GM21447 (cell line): ENCODE measurements at regions not wholly inside any gene's neighbourhood (a gene's known extent, or its start where the extent isn't known, plus 50 kb on each side); places are given as distances from the start of the nearest gene placed in this dataset.

Experiments used
- ATAC-seq: cut with Tn5 transposase; IDR thresholded peaks from one replicate; pipeline ENCODE4 v1.9.1; 2021; ENCODE audit not compliant: unreplicated experiment

DNA sequence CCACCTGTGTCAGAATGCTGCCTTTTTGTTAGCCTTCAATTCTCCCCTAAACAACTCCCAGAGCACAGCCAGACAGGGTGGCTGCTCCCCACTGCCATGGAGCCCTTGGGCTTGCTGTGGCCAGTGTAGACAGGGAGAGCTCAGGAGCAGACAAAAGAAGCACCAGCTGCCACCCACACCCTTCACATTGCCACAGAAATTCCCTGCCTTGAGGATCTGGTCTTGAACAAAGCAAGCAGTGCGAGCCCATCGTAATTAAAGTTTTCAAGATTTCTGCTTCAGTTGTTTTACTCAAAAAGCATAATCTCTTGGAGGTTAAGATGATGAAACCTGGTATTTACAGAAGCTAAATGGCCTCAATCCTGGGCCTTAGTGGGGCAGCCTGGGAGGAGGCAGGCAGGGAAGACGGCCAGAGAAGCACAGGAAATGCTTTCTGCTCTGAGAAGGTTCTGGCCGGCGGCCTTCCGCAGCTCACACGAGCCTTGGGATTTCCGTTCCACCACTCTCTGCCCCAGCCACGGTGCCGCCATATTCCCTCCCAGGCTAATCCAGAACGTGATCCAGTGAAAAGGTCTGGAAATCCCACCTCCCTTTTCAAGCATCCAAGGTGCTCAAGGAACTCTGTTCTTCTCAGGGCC is 535.2 kb downstream of the BCL11B start:
- ATAC-seq: no peak

DNA sequence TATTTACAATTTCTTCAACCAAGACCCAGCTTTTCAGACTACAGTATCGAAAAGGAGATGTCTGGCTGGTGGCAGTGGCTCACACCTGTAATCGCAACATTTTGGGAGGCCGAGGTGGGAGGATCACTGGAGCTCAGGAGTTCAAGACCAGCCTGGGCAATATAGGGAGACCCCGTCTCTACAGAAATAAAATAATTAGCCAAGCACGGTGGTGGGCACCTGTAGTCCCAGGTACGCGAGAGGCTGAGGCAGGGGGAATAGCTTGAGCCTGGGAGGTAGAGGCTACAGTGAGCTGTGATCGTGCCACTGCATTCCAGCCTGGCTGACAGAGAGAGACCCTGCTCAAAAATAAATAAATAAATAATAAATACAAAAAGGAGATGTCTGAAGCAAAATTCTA is 530.5 kb downstream of the BCL11B start:
- no peak for ATAC-seq

DNA sequence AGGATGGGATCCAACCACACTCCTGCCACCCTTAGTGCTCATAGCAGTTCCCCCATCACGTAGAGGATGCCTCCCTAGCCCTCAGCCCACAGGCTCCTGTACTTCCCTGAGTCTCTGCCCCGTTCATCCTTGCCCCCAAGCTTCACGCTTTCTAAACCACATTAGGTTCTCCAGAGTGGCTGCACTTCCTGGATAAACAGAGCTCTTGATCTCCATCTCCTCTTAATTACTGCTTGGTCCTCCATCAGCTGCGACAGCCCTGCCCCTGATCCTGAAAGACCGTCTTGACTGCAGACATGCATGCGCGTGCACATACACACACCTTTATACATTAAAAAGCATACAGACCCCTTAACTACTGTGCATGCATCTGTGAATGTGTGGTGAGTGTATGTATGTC is 530.0 kb downstream of the BCL11B start:
- no peak for ATAC-seq

DNA sequence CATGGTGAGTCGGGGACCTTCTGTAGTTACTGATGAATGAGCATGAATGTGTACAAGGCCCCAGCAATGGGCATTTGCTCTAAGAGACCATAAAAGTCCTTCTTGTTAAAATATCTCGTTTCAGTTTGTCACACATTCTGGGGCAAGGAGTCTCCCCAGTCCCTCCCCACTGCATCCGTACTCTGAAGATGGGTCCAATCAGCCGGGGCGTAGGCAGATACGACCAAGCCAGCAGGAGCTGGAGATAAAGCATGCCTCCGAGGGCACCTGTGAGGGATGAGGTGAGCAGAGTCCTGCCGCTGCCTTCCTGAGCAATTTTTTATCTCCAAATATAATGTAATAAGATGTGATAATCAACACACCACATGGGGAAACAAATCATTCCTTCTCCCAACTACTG is 528.5 kb downstream of the BCL11B start:
- no peak for ATAC-seq

DNA sequence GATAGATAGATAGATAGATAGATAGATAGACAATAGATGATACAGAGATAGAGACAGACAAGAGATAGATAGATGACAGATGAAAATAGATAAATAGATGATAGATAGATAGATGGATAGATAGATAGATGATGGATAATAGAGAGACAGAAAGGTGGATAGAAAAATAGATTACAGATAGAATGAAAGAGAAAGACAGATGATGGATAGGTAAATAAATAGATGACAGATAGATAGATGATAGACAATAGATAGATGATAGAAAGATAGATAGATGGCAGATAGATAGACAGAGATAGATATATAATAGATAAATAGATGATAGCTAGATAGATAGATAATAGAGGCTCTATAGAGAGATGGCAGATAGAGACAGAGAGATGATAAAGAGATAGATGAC is 523.0 kb downstream of the BCL11B start:
- no peak for ATAC-seq

DNA sequence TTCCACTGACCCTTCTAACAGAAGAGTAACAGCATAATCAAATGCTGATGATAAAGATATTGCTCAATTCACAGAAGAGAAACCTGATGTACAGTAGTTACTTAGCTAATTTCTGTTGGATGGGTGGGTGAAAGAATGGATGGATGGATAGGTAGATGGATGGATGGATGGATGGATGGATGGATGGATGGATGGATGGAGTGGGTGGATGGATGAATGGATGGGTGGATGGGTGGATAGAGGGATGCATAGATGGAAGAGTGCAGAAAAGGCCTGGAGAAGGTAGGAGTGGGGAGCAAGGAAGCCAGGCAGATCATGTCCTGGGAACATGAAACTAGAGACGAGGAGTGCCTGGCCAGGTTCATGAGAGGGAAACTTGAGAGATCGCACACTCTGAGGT is 520.9 kb downstream of the BCL11B start:
- no peak for ATAC-seq

DNA sequence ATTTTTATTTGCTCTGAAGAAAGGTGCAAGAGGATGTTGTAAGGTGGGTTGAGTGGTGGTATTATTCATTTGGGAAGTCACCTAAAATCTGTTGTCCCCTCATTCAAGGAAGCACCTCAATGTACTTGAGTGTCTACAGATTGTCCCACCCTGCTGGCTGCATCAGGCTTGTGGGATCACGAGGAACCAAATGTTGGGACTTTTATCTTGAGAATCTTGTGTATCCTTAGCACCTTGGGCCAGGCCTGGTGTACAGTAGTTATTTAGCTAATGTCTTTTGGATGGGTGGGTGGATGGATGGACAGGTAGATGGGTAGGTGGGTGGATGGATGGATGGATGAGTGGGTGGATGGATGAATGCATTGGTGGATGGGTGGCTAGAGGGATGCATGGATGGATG is 519.3 kb downstream of the BCL11B start:
- ATAC-seq: no peak

DNA sequence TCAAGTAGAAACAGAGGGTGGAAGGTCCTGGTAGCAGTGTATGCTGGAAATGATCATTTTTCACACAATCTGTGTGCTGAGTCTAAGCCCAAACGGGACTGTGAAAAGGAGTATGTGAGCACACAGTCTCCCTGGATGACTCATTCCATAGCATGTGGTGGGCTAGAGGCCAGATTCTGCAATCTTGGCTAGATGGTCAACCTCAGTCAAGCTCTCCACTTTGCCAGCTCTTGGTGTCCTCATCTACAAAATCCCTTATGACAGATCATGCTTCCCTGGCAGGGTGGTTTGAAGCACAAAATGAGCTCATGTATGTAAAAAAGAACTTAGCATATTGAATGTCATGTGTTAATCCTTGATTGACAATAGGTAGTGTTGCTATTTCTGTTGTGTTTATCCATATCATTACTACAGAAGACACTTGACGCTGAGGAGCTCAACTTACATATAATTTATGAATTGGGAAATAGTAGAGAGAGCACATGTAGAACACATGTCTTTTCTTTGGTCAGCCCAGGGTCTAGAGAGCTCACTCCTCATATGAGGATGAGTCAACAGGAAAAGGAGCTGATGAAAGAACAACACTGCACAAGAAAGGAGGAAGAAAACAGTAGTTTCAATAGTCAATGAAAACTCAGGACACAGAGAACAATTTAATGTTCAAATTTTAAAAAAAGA is 517.5 kb downstream of the BCL11B start:
- ATAC-seq: no peak

DNA sequence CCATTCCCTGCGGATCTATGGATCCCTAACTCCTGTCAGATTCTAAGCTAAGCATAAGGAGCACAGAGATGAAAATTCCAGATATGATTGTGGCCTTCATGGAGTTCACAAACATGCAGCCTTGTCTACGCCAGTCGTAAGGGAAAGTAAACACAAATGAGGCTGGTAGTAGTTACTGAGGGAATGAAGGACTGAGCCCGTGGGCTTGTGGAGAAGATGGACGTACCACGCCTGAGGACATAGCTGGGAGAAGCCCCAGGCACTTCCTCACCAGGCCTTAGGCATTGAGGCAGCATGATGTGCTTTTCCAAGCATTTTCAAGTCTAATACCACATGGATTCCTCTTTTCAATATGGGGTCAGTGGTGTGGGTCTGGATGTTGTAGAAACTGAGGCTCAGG is 515.2 kb downstream of the BCL11B start:
- ATAC-seq: no peak

DNA sequence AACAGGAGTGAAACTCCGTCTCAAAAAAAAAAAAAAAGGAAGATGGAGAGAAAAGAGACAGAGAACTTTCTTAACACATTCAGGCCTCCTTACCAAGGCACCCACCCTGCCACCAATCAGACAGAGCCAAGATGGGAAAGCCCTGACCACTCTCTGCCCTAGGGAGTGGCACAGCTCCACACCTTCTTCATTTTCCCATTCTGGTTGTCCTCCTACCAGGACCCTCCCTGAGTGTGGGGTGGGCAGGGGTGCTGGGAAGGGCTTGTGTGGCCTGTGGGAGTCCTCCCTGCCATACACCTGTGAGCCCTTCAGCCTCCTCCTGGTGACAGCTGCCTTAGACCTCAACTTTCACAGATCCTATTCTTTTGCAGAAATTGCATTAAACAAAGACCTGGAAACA is 513.6 kb downstream of the BCL11B start:
- no peak for ATAC-seq

DNA sequence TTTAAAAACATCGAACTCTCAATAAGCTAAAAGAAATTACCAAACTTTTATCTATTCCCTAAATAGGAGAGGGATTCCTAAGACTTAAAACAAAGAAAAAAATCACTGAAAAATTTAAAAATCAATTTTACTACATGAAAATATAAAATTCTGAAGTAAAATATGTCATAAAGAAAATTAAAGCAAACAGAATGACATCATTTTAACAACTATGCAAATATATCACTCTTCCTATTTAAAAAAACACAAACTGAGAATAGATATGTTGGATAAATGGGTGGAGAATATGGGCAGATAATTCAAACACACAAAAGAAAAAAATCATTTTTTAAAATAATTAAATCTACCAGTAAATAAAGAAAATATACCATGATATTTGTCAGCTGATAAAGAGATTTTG is 510.0 kb downstream of the BCL11B start:
- no peak for ATAC-seq

DNA sequence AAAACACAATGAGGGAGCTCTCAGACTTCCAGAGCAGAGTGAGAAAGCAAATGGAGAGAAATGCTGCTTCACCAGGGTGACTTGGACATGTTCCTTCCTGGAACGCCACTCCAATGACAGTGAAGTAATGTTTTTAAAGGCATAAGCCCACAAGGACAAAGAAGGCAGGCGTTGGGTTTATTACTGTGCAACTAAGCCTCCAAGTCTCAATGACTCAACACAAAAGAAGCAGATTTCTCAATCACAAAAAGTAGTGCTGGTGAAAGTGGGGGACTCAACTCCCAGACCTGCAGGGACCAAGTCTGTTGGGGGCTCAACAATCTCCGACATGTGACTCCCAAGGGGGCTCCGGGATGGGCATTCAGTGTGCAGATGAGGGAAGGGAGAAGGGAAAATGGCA is 505.2 kb downstream of the BCL11B start:
- no peak for ATAC-seq

DNA sequence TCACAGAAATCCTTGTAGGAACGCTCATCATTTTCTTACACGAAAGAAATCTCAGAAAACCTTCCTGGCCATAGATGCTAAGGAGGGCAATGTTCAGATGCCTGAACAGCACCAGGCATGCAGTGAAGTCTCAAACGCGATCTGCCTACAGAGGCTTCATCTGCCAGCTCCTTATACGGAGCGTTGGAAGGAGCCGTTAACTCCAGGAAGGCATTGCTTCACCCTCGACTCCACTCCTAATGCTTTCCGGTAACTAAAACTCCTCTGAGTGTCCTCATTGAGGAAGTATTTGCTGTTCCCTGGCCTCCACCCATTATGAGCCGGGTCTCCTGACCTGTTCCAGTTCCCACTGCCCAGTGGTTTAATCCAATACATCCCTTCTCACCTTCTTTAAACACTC is 502.7 kb downstream of the BCL11B start:
- ATAC-seq: no peak

DNA sequence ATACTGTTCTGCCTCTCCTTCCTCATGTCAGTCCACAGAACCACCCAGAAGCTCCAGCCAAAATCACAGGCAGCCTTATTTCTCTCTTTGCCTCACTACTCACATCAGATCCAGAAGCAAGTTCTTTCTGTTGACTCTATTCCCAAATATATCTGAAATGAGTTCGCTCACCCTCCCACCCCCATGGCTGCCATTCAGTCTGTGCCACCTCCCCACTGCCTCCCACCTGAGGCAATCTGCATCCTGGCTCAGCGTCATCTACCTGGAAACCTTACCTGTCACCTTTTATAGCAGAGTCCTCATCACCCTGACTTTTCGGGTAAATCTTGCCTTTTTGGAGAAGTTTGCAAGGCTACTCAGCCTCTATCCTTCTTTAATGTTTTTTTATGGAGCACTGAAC is 501.8 kb downstream of the BCL11B start:
- no peak for ATAC-seq

DNA sequence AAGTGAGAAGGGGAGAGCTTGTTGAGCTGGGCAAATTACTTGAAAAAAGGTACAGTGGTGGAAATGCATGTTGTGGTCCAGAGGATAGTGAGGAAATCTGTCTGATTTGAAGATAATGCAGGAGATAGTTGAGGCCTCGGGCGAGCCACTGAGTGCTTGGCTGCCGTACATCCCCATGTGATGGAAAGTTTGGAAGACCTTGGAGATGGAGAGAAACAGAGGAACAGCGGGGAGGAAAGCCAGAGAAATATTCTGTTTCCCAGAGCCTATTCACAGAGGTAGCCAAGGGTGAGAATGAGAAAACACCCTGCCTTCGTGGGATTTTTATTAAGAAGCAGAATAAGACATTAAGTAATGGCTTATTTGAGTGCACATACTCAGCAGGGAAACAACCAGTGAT is 498.2 kb downstream of the BCL11B start:
- no peak for ATAC-seq

DNA sequence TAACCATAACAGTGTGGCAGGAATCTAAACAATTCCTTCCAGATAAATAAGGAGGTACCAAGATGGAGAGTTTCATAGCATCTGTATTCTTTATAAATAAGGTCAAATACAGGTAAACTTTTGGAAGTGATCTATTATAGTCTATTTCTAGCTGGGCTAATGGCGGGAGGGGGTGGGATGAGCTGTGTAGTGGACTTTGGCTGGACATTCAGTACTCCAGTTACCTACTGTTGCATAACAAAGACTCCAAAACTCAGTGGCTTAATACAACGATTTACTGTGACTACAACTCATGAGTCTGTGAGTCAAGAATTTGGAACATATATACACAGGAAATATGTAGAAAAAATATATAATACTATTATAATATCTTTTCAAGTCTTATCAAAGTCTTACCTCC is 496.1 kb downstream of the BCL11B start:
- ATAC-seq: no peak

DNA sequence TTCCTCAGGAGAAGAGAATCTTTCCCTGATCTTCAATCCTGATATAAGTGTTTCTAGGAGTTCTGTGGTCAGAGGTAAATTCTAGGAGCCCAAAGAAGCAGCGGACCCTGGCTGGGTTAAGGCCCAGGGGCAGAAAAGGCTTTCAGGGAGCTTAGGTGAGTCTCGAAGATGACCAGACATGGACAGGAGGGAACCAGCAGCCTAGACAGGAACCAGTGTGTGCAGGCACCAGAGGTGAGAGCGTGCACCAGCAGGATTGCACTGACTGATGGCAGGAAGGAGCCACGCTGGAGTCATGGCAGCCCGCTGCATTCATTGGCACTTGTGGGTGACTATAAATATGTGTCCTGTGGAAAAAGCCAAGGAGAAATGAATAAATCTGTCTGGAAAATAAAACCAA is 489.9 kb downstream of the BCL11B start:
- no peak for ATAC-seq

DNA sequence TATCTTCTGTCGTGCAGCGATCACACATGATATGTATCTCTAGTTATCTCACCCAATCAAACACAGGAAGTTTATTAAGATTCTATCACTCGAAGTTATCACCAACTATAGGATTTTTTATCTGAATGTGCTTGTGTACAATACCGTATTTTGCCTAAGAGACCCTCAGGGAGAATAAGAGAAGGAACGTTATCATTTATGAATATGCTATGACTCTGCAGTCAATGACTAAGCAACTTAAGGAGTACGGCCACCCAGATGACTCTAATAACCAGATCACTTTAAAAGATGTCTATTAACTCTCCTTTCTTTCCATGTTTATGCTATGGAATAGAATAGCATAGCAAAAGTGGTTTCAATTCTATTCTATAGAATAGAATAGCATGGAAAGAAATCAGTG is 486.4 kb downstream of the BCL11B start:
- no peak for ATAC-seq

DNA sequence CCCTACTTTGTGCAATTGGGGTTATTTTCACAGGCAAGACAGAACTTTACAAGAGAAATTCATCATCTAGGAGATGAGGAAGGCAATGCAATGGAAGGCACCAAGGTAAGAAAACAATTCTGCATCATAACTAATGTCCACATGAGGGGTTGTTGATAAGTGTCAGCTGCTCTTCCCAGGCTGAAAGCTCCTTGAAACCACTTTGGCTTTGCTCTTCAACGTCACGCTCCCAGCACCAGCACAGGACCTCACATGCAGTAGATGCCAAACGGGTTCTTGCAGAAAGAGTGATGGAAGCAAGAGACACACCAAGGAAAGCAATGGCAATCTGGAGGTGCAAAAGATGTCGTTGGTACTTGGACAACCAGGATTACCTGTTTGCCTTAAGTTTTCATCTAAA is 485.5 kb downstream of the BCL11B start:
- no peak for ATAC-seq

DNA sequence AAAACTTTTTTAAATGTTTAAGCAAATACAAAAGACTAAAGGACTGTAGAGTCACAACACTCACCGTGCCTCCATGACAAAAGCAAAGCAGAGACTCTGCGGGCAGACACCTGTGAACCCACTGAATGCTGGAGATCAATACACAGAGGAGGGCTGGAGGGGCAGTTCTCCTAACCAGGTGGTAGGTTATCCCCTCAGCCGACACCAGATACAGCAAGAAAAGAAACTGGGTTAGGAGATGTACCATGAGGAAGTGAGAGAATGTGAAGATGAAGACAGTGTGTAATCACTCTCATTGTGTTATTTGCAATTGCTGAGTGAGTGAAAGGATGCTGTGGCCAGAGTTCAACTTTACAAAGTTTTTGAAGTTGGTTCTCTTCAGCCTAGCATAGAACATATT is 480.3 kb downstream of the BCL11B start:
- ATAC-seq: no peak

DNA sequence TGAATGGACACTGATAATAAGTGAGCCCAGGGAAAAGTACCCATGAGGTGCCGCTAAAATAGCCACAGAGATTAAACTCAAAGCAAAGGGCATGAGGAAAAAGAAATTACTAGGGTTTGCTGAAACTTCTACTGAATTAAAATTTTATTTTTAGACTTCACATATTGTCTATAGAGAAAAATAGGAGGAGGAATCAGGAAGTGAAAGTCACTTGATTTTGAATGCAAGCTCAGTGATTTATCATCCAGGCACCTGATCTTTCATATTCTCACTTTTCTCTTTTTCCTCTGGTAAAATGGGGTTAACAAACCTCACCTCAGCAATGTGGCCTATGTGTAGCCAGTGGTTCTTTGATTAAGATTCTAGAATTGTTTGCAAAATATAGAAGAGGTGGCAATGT is 479.8 kb downstream of the BCL11B start:
- no peak for ATAC-seq

DNA sequence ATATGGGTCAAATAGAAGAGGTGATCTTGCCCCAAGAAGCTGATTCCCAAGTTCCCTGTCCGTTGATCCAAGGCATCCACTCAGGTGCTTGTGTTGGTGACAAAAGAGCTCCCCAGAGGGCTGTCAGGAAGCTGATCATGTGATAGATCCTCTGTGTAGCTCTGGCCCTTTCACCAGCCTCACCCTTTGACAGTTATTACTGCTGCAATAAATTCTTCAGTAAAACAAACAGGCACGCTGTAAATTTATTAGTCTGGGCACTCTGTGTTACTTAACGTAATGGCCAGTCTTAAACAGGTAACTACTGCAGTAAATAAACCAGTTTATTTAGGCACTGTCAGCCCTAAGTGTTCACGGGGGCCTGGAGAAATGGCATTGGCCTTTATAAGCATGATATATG is 473.9 kb downstream of the BCL11B start:
- no peak for ATAC-seq

DNA sequence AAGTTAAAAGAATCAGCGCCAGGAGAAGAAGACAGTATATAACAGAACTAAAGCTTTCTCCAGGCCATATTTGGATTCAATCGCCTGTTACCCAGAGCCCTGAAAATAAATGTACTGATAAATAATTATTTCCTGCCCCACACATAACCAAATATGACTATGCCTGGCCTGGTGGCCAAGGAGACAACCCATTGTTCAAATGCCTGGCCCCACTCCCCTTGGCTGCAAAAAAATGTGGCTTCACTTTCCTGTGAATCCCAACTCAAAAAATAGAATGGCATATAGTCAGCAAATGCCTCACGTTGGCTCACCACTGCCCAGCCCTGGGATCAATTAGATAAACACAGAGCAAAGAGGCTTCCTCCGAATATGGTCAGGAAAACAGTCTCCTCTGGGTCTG is 472.1 kb downstream of the BCL11B start:
- ATAC-seq: no peak
